H9 (cell line): ENCODE measurements at regions not wholly inside any gene's neighbourhood (a gene's known extent, or its start where the extent isn't known, plus 50 kb on each side); places are given as distances from the start of the nearest gene placed in this dataset.
A peak's percentile ranks its signal among the peaks of the same experiment; 100 is the strongest.

Experiments
- DNase-seq: peaks from one replicate; pipeline ENCODE4 v3.0.0-alpha.2; 2017
- H2AFZ ChIP-seq: one replicate; pipeline ENCODE4 v1.6.1; 2013; ENCODE audit warnings: mild to moderate bottlenecking, low read length, control low read depth, moderate library complexity
- H2AK5ac ChIP-seq: 2 replicates; pipeline ENCODE4 v1.6.1; 2013; ENCODE audit warnings: low read length, control low read depth, mixed read lengths; ENCODE audit not compliant: insufficient read length
- H2BK120ac ChIP-seq: one replicate; pipeline ENCODE4 v1.6.1; 2013; ENCODE audit warnings: low read depth, mild to moderate bottlenecking, low read length, control low read depth, inconsistent platforms; ENCODE audit not compliant: poor library complexity, severe bottlenecking
- H2BK12ac ChIP-seq: 2 replicates; pipeline ENCODE4 v1.6.1; 2013; ENCODE audit warnings: low read length, control low read depth, mixed read lengths, low read depth; ENCODE audit not compliant: insufficient read length
- H2BK15ac ChIP-seq: 2 replicates; pipeline ENCODE4 v1.6.1; 2013; ENCODE audit warnings: low read depth, low read length, control low read depth
- H2BK20ac ChIP-seq: one replicate; pipeline ENCODE4 v1.6.1; 2013; ENCODE audit warnings: low read depth, mild to moderate bottlenecking, low read length, control low read depth, inconsistent platforms; ENCODE audit not compliant: poor library complexity, severe bottlenecking
- H2BK5ac ChIP-seq: 2 replicates; pipeline ENCODE4 v1.6.1; 2013; ENCODE audit warnings: low read length, control low read depth, mixed read lengths; ENCODE audit not compliant: insufficient read length
- H3K14ac ChIP-seq: 2 replicates; pipeline ENCODE4 v1.6.1; 2013; ENCODE audit warnings: low read length, control low read depth; ENCODE audit not compliant: insufficient read depth
- H3K18ac ChIP-seq: 2 replicates; pipeline ENCODE4 v1.6.1; 2013; ENCODE audit warnings: low read depth, mild to moderate bottlenecking, mixed read lengths, low read length, control low read depth; ENCODE audit not compliant: insufficient read length
- H3K23ac ChIP-seq: 2 replicates; pipeline ENCODE4 v1.6.1; 2013; ENCODE audit warnings: low read length, control low read depth, mixed read lengths, low read depth; ENCODE audit not compliant: insufficient read length
- H3K23me2 ChIP-seq: 2 replicates; pipeline ENCODE4 v1.6.1; 2013; ENCODE audit warnings: low read depth, mild to moderate bottlenecking, mixed read lengths, low read length, control low read depth; ENCODE audit not compliant: insufficient read length, poor library complexity, severe bottlenecking
- H3K27ac ChIP-seq: 2 replicates; pipeline ENCODE4 v1.5.1; 2013; ENCODE audit warnings: low read length, control low read depth, mixed read lengths, low read depth; ENCODE audit not compliant: insufficient read length
- H3K27me3 ChIP-seq: 2 replicates; pipeline ENCODE4 v1.6.1; 2013; ENCODE audit warnings: low read length, control low read depth, inconsistent platforms; ENCODE audit not compliant: insufficient read depth
- H3K4ac ChIP-seq: 2 replicates; pipeline ENCODE4 v1.6.1; 2013; ENCODE audit warnings: low read depth, mild to moderate bottlenecking, control low read depth, inconsistent platforms, low read length, moderate library complexity
- H3K4me1 ChIP-seq: 2 replicates; pipeline ENCODE4 v1.6.1; 2013; ENCODE audit warnings: low read length, control low read depth, inconsistent platforms; ENCODE audit not compliant: insufficient read depth
- H3K4me2 ChIP-seq: 2 replicates; pipeline ENCODE4 v1.6.1; 2013; ENCODE audit warnings: low read length, control low read depth, mixed read lengths; ENCODE audit not compliant: insufficient read length, insufficient read depth
- H3K56ac ChIP-seq: 2 replicates; pipeline ENCODE4 v1.6.1; 2013; ENCODE audit warnings: low read depth, mild to moderate bottlenecking, mixed read lengths, low read length, control low read depth; ENCODE audit not compliant: insufficient read length
- H3K79me1 ChIP-seq: 2 replicates; pipeline ENCODE4 v1.6.1; 2013; ENCODE audit warnings: low read depth, mild to moderate bottlenecking, moderate library complexity, low read length, control low read depth, inconsistent platforms; ENCODE audit not compliant: insufficient read depth, poor library complexity, severe bottlenecking
- H3K79me2 ChIP-seq: 2 replicates; pipeline ENCODE4 v1.6.1; 2013; ENCODE audit warnings: low read length, control low read depth, inconsistent platforms; ENCODE audit not compliant: insufficient read depth
- H3K9ac ChIP-seq: 2 replicates; pipeline ENCODE4 v1.6.1; 2013; ENCODE audit warnings: low read length, control low read depth, mixed read lengths; ENCODE audit not compliant: insufficient read length; ENCODE audit errors: extremely low read depth
- H3K9me3 ChIP-seq: one replicate; pipeline ENCODE4 v1.6.1; 2013; ENCODE audit warnings: low read depth, low read length, inconsistent platforms; ENCODE audit not compliant: control insufficient read depth
- H3T11ph ChIP-seq: one replicate; pipeline ENCODE4 v1.6.1; 2013; ENCODE audit warnings: mild to moderate bottlenecking, low read length, control low read depth, inconsistent platforms
- H4K20me1 ChIP-seq: one replicate; pipeline ENCODE4 v1.6.1; 2013; ENCODE audit not compliant: control insufficient read depth, insufficient read length, insufficient read depth
- H4K5ac ChIP-seq: 2 replicates; pipeline ENCODE4 v1.6.1; 2013; ENCODE audit warnings: low read depth, mild to moderate bottlenecking, mixed read lengths, low read length, control low read depth; ENCODE audit not compliant: insufficient read length
- H4K8ac ChIP-seq: replicated peaks from 2 replicates; pipeline ENCODE4 v1.6.1; 2013; ENCODE audit warnings: low read length, control low read depth, mixed read lengths, low read depth; ENCODE audit not compliant: insufficient read length
- H4K91ac ChIP-seq: 2 replicates; pipeline ENCODE4 v1.6.1; 2013; ENCODE audit warnings: low read depth, mild to moderate bottlenecking, moderate library complexity, mixed read lengths, low read length, control low read depth; ENCODE audit not compliant: insufficient read length
- H3K27ac Mint-ChIP-seq, 3 experiments: 2 replicates in 2 of 3; 3 replicates in 1 of 3; pipeline ENCODE4 v1.8.0; 2020 to 2021; ENCODE audit warnings: mixed read lengths in 3 of 3, mild to moderate bottlenecking in 1 of 3, moderate library complexity in 1 of 3
- H3K27me3 Mint-ChIP-seq: 2 replicates; pipeline ENCODE4 v1.8.0; 2021; ENCODE audit warnings: low read depth, mild to moderate bottlenecking, moderate library complexity, mixed read lengths
- H3K36me3 Mint-ChIP-seq, 3 experiments: 2 replicates in 2 of 3; 3 replicates in 1 of 3; pipeline ENCODE4 v1.8.0; 2020 to 2021; ENCODE audit warnings: low read depth in 3 of 3, mixed read lengths in 3 of 3; ENCODE audit not compliant: insufficient read depth in 1 of 3
- H3K4me1 Mint-ChIP-seq, 2 experiments: 2 replicates each; pipeline ENCODE4 v1.8.0; 2020; ENCODE audit warnings: mixed read lengths in 2 of 2
- H3K4me3 Mint-ChIP-seq, 2 experiments: 2 replicates in 1 of 2; 3 replicates in 1 of 2; pipeline ENCODE4 v1.8.0; 2020 to 2021; ENCODE audit warnings: mild to moderate bottlenecking in 2 of 2, mixed read lengths in 2 of 2, moderate library complexity in 1 of 2
- H3K9me3 Mint-ChIP-seq, 2 experiments: 2 replicates in 1 of 2; 3 replicates in 1 of 2; pipeline ENCODE4 v1.8.0; 2020; ENCODE audit warnings: mild to moderate bottlenecking in 2 of 2, mixed read lengths in 2 of 2, moderate library complexity in 1 of 2
- CTCF ChIP-seq: fragments of 200-600 bp; sonication (generic); conservative IDR thresholded peaks from 3 replicates; pipeline ENCODE4 v1.8.0; 2021; ENCODE audit warnings: antibody characterized with exemption, mild to moderate bottlenecking
- WGBS: extraction: QIAGEN DNeasy Blood & Tissue Kit; methylation state at CpG from one replicate; pipeline ENCODE4 v1.1.7; 2013; ENCODE audit warnings: missing lambda C conversion rate, low lambda C conversion rate, mixed read lengths; ENCODE audit not compliant: insufficient read length; ENCODE audit errors: extremely low coverage; 5-methylcytosine and 5-hydroxymethylcytosine counted together

GRCh38 chr3:25151281-25151902 lies 276.7 kb upstream of the RARB start:
- peaks cover 48 to 55% of the 10 kb centered on the region in 2 experiments for H3K4me1 Mint-ChIP-seq

More at GRCh38 chr3:25151281-25151902, 276.7 kb upstream of the RARB start:
- Histone ChIP-seq H3K56ac (no peak overlapping the region), H2BK20ac (no peak overlapping the region), H3K27ac (no peak overlapping the region), H3K23ac (no peak overlapping the region), H4K8ac (no peak overlapping the region), H3K9ac (no peak overlapping the region), H3K23me2 (no peaks in the 10 kb centered on the region), H3K14ac (no peak overlapping the region), H2AFZ (no peak overlapping the region), H4K91ac (no peak overlapping the region), H2BK120ac (no peak overlapping the region), H2AK5ac (no peak overlapping the region), H3K4me1 (peaks cover 11% of the 10 kb centered on the region; the same call in 1 of the 2 replicates), H3K79me1 (no peaks in the 10 kb centered on the region), H2BK12ac (no peak overlapping the region), H4K5ac (no peak overlapping the region), H3K18ac (no peak overlapping the region), H4K20me1 (no peaks in the 10 kb centered on the region), H3K27me3 (no peaks in the 10 kb centered on the region), H2BK5ac (no peak overlapping the region), H3K4ac (no peak overlapping the region), H3K4me2 (no peak overlapping the region), H2BK15ac (no peak overlapping the region), H3K79me2 (no peaks in the 10 kb centered on the region), H3T11ph (no peak overlapping the region), H3K9me3 (no peaks in the 10 kb centered on the region)
- Mint-ChIP-seq H3K36me3 (peaks cover 3 to 5% (median 4%) of the 10 kb centered on the region in 3 experiments; a peak in 5 of 7 replicates), H3K27me3 (no peaks in the 10 kb centered on the region), H3K4me3 (no peak overlapping the region), H3K27ac (0 out of 7 replicates have a peak overlapping the region, but pooled peaks of 1 of the 3 experiments have one; percentile 10), H3K9me3 (no peaks in the 10 kb centered on the region)
- no peak for TF ChIP-seq CTCF
- no peak for DNase-seq
- no CpG with 5 or more reads among the region's 10 CpGs for WGBS
